ENCODE measurements at regions not wholly inside any gene's neighbourhood (a gene's known extent, or its start where the extent isn't known, plus 50 kb on each side); places are given as distances from the start of the nearest gene placed in this dataset.

DNA sequence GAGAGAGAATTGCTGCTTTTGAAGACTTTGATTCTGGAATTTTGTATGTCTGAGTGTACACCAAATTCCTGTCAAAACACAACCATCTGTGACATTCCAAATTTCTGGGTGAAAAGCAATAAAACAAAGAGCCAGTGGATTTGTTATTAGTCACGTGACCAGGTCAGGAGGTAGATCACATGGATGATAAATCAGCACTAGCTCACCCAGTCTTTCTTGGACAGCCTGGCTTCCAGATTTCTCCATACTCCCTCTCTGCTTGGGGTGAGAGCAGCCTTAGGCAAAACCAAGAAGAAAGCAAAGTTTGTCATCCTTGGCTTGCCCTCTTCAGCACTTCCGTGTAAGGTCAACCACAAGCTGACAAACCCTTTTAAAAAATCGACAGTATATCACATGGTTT, 194.2 kb downstream of the CLCN4 start:
- TF ChIP-seq CTCF (IDR thresholded peaks at IDR 0.05) = no peak
- no peak for TF ChIP-seq POLR2AphosphoS5 (IDR thresholded peaks at IDR 0.05)
- TF ChIP-seq POLR2A (IDR thresholded peaks at IDR 0.05) = no peak

Measured in prostate gland (tissue), 2 donors.